ENCODE measurements at regions not wholly inside any gene's neighbourhood (a gene's known extent, or its start where the extent isn't known, plus 50 kb on each side); places are given as distances from the start of the nearest gene placed in this dataset.
"Not testable (repeated sequence)": the region's sequence is repeated elsewhere in the genome, so short reads cannot be mapped to it uniquely, and the experiment has no call there.

DNA sequence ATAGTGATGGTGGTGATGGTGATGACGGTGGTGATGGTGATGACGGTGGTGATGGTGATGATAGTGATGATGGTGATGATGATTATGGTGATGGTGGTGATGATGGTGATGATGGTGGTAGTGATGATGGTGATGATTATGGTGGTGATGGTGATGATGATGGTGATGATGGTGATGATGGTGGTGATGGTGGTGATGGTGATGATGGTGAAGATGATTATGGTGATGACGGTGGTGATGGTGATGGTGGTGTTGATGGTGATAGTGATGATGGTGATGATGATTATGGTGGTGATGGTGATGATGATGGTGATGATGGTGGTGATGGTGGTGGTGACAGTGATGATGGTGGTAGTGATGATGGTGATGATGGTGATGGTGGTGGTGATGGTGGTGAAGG, 149.2 kb upstream of the IRX1 start:
- Histone ChIP-seq H3K4me1 (no peaks in the 10 kb centered on the region), H3K9me3 (peaks cover 0 to 4% of the 10 kb centered on the region in 2 donors), H3K36me3 (no peaks in the 10 kb centered on the region), H3K27me3 (no peaks in the 10 kb centered on the region), H3K4me3 (no peak overlapping the region), H3K27ac (no peak overlapping the region)
- TF ChIP-seq POLR2AphosphoS5 (IDR thresholded peaks at IDR 0.05): no peak
- TF ChIP-seq, protein P1, sequence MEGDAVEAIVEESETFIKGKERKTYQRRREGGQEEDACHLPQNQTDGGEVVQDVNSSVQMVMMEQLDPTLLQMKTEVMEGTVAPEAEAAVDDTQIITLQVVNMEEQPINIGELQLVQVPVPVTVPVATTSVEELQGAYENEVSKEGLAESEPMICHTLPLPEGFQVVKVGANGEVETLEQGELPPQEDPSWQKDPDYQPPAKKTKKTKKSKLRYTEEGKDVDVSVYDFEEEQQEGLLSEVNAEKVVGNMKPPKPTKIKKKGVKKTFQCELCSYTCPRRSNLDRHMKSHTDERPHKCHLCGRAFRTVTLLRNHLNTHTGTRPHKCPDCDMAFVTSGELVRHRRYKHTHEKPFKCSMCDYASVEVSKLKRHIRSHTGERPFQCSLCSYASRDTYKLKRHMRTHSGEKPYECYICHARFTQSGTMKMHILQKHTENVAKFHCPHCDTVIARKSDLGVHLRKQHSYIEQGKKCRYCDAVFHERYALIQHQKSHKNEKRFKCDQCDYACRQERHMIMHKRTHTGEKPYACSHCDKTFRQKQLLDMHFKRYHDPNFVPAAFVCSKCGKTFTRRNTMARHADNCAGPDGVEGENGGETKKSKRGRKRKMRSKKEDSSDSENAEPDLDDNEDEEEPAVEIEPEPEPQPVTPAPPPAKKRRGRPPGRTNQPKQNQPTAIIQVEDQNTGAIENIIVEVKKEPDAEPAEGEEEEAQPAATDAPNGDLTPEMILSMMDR (IDR thresholded peaks at IDR 0.05): no peak
- TF ChIP-seq POLR2A (IDR thresholded peaks at IDR 0.05): no peak
- intact Hi-C loops (cut with DNase I; ENCODE audit: low total_unique reads): no loop called here
- DNase-seq (ENCODE audit: low spot score in 2 of 2): no peak

DNA sequence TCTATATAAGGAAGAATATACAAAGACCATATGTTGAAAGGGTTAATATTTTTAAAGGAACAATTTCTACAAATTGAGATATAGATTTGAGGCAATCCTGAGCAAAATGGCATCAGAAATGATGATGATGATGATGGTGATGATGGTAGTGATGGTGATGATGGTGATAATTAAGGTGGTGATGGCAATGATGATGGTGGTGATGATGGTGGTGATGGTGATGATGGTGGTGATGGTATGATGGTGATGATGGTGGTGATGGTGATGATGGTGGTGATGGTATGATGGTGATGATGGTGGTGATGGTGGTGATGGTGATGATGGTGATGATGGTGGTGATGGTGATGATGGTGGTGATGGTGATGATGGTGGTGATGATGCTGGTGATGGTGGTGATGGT, 150.1 kb upstream of the IRX1 start:
- H3K4me3 ChIP-seq; H3K9me3 ChIP-seq; H3K4me1 ChIP-seq; intact Hi-C loops (cut with DNase I; ENCODE audit: low total_unique reads); H3K36me3 ChIP-seq; H3K27me3 ChIP-seq; H3K27ac ChIP-seq; DNase-seq (ENCODE audit: low spot score in 2 of 2): not testable (repeated sequence)

DNA sequence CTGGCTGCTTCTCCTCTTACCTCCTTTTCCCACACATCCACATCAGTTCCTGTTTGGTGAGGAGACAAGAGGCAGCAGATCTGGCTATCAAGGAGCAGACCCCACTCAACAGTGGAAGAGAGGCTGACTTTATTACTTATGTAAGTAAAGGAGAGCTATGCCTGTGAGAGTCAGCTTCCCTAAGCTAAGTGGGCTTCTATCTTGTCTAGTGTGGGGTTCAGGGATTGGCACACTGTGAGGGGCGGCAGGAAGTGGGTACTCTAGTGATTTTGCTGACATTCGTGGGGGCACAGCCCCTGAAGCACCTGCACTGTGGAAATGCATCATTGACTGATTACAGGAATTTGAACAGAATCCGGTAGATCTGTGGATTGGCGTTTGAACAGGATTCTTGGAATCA, 163.5 kb upstream of the IRX1 start:
- peaks cover 0 to 14% of the 10 kb centered on the region in 2 donors for H3K27me3 ChIP-seq
- no peak for DNase-seq (ENCODE audit: low spot score in 2 of 2)
- H3K4me3 ChIP-seq: no peak overlapping the region
- H3K4me1 ChIP-seq: no peaks in the 10 kb centered on the region
- no peaks in the 10 kb centered on the region for H3K9me3 ChIP-seq
- no peaks in the 10 kb centered on the region for H3K36me3 ChIP-seq
- intact Hi-C loops (cut with DNase I; ENCODE audit: low total_unique reads): no loop called here
- no peak overlapping the region for H3K27ac ChIP-seq
- TF ChIP-seq, protein P1 (IDR thresholded peaks at IDR 0.05): no peak
- TF ChIP-seq POLR2AphosphoS5 (IDR thresholded peaks at IDR 0.05) (no peak), POLR2A (IDR thresholded peaks at IDR 0.05) (no peak)

DNA sequence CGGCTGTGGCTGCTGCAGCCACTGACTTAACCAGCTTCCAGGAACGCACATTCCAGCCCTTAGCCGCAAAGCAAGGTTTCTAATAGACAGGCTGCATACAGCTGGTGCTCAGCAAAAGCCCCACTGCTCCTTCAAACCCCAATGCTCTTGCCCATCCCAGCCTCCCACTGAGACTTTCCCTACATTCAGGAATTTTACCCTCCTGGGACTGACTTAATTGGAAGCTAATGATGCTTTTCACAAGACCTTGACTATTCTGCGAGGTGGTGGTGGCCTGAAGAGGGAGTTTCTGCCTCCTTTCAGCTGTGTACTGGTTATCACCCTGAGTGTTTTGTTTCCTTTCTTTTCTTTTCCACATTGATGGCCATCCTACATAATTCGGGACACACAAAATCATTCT, 164.9 kb upstream of the IRX1 start:
- no peak for DNase-seq (ENCODE audit: low spot score in 2 of 2)
- Histone ChIP-seq H3K27me3 (peaks cover 0 to 14% of the 10 kb centered on the region in 2 donors), H3K36me3 (no peaks in the 10 kb centered on the region), H3K9me3 (no peaks in the 10 kb centered on the region), H3K4me3 (no peak overlapping the region), H3K4me1 (no peaks in the 10 kb centered on the region), H3K27ac (no peak overlapping the region)
- intact Hi-C loops (cut with DNase I; ENCODE audit: low total_unique reads): no loop called here
- TF ChIP-seq POLR2AphosphoS5 (IDR thresholded peaks at IDR 0.05) (no peak), POLR2A (IDR thresholded peaks at IDR 0.05) (no peak)
- TF ChIP-seq, protein P1 (IDR thresholded peaks at IDR 0.05): no peak

DNA sequence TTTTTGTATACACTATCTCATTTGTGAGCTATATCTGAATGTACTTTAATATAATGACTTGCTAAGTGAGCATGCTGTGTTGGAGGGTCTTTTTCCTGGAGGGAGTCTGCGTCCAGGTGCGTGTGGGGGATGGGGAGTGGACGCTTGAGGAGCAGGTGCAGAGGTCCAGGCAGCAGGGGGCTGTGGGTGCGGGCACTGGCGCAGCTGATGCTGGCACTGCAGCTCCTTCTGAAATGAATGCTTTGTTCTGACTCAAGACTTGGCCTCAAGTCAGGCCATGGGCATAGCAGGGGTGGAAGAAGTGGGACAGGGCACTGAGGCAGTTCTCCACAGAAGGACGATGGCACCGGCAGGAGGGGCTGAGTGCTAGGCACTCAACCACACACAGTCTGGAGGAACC, 165.7 kb upstream of the IRX1 start:
- TF ChIP-seq, protein P1 (IDR thresholded peaks at IDR 0.05): no peak
- no peak for TF ChIP-seq POLR2AphosphoS5 (IDR thresholded peaks at IDR 0.05)
- no peak for TF ChIP-seq POLR2A (IDR thresholded peaks at IDR 0.05)
- Histone ChIP-seq H3K9me3 (no peaks in the 10 kb centered on the region), H3K36me3 (no peaks in the 10 kb centered on the region), H3K27ac (no peak overlapping the region), H3K27me3 (peaks cover 0 to 14% of the 10 kb centered on the region in 2 donors), H3K4me1 (no peaks in the 10 kb centered on the region), H3K4me3 (no peak overlapping the region)
- intact Hi-C loops (cut with DNase I; ENCODE audit: low total_unique reads): no loop called here
- DNase-seq (ENCODE audit: low spot score in 2 of 2): no peak

DNA sequence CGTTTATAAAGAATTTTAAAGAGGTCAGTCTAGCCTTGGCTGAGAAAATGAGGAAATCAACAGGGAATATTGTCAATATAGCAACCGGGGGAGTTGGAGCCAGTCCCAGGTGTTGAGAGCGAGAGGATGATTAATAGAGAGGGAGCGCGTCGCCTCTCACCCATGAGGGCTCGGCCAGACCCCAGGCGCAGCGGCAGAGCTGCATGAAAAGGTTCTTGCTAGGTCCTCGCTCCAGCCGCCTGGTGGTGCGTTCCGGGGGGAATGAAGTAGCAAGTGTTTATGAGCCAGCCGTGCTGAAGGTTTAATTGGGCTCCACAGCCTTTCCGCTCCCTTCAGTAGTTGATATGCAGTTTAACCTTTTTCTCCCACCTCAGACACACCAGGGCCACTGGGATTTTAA, 167.3 kb upstream of the IRX1 start:
- intact Hi-C loops (cut with DNase I; ENCODE audit: low total_unique reads): no loop called here
- Histone ChIP-seq H3K27ac (no peak overlapping the region), H3K4me3 (no peak overlapping the region), H3K9me3 (peaks cover 0 to 4% of the 10 kb centered on the region in 2 donors), H3K27me3 (peaks cover 0 to 14% of the 10 kb centered on the region in 2 donors), H3K36me3 (no peaks in the 10 kb centered on the region), H3K4me1 (no peaks in the 10 kb centered on the region)
- TF ChIP-seq POLR2A (IDR thresholded peaks at IDR 0.05) (no peak), POLR2AphosphoS5 (IDR thresholded peaks at IDR 0.05) (no peak)
- TF ChIP-seq, protein P1 (IDR thresholded peaks at IDR 0.05): no peak
- no peak for DNase-seq (ENCODE audit: low spot score in 2 of 2)

Data from breast epithelium (tissue), 4 donors.